Fibroblast of lung (primary cell): ENCODE measurements at regions not wholly inside any gene's neighbourhood (a gene's known extent, or its start where the extent isn't known, plus 50 kb on each side); places are given as distances from the start of the nearest gene placed in this dataset.

Experiments
- DNase-seq, 2 donors: peaks; one replicate each; pipeline versions ENCODE4 v3.0.0 to v3.0.0-alpha.2; 2010; ENCODE audit warnings: low read depth in 2 of 2
- H2AFZ ChIP-seq: 2 replicates; pipeline ENCODE4 v1.5.1; 2012; ENCODE audit warnings: low read length, control low read depth, inconsistent platforms
- H3K27ac ChIP-seq: 2 replicates; pipeline ENCODE4 v1.5.1; 2011; ENCODE audit warnings: low read length, control low read depth; ENCODE audit not compliant: insufficient read depth
- H3K27me3 ChIP-seq: 2 replicates; pipeline ENCODE4 v1.5.1; 2011; ENCODE audit warnings: mild to moderate bottlenecking, low read length; ENCODE audit not compliant: control insufficient read depth, insufficient read depth
- H3K36me3 ChIP-seq: 2 replicates; pipeline ENCODE4 v1.5.1; 2011; ENCODE audit warnings: low read length; ENCODE audit not compliant: control insufficient read depth, insufficient read depth
- H3K4me1 ChIP-seq: 2 replicates; pipeline ENCODE4 v1.5.1; 2011; ENCODE audit warnings: low read length; ENCODE audit not compliant: control insufficient read depth, insufficient read depth; ENCODE audit errors: extremely low read depth
- H3K4me2 ChIP-seq: 2 replicates; pipeline ENCODE4 v1.5.1; 2011; ENCODE audit warnings: low read length, control low read depth; ENCODE audit not compliant: insufficient read depth; ENCODE audit errors: extremely low read depth
- H3K4me3 ChIP-seq, 4 experiments: fragments of 200-600 bp in 1 of 4; sonication (generic) in 1 of 4; replicated peaks in 1 of 4; 2 replicates each; pipeline ENCODE4 v1.5.1; 2011 to 2016; ENCODE audit warnings: low read length in 4 of 4, low read depth in 3 of 4, mild to moderate bottlenecking in 3 of 4, control low read depth in 2 of 4, inconsistent platforms in 1 of 4, mixed read lengths in 1 of 4; ENCODE audit not compliant: insufficient read depth in 1 of 4; ENCODE audit errors: control extremely low read depth in 1 of 4
- H3K79me2 ChIP-seq: 2 replicates; pipeline ENCODE4 v1.5.1; 2012; ENCODE audit warnings: mild to moderate bottlenecking, low read length, inconsistent platforms; ENCODE audit not compliant: control insufficient read depth, insufficient read depth
- H3K9ac ChIP-seq: 2 replicates; pipeline ENCODE4 v1.5.1; 2011; ENCODE audit warnings: mild to moderate bottlenecking, low read length, control low read depth; ENCODE audit not compliant: insufficient read depth
- H3K9me3 ChIP-seq: 2 replicates; pipeline ENCODE4 v1.5.1; 2012; ENCODE audit warnings: low read depth, low read length; ENCODE audit not compliant: control insufficient read depth, insufficient read depth
- H4K20me1 ChIP-seq: 2 replicates; pipeline ENCODE4 v1.5.1; 2011; ENCODE audit warnings: low read length; ENCODE audit not compliant: control insufficient read depth, insufficient read depth; ENCODE audit errors: extremely low read depth
- CTCF ChIP-seq, 2 donors: IDR thresholded peaks in 1 of 2; conservative IDR thresholded peaks in 1 of 2; 1 replicate in 1 of 2; 2 replicates in 1 of 2; pipeline ENCODE4 v1.5.1; 2011 to 2012; ENCODE audit warnings: low read length in 2 of 2, control low read depth in 1 of 2, inconsistent platforms in 1 of 2, low read depth in 1 of 2, mild to moderate bottlenecking in 1 of 2
- EZH2 ChIP-seq: IDR thresholded peaks from 2 replicates; pipeline ENCODE4 v1.5.1; 2012; ENCODE audit warnings: low read length, control low read depth, mild to moderate bottlenecking; ENCODE audit errors: missing control alignments

DNA sequence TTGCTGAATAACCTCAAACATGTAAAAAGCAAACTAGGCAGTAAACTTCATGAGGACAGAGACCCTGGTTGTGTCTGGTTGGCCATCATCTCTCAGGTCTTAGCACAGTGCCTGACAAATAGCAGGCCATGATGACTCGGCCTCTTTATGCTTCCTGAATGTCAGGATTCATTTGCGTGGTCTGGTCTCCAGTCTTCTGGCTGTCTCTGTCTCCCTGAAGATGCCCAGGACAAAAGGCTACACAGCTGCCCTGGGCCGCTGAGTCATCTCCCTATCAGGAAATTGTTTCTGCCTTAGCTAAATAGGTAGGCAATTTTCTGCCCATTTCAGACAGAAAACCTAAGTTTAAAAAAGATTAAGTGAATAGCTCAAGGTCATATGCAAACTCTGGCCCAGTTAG lies 84.1 kb upstream of the FNDC3A start:
- DNase-seq: peak; percentile 37 to 62
- TF ChIP-seq EZH2 (no peak), CTCF (conservative IDR thresholded peaks at IDR 0.05 in 1 of 2, IDR thresholded peaks at IDR 0.05 in 1 of 2; ENCODE audit: low read depth in 1 of 2, low read length in 2 of 2) (no peak)

DNA sequence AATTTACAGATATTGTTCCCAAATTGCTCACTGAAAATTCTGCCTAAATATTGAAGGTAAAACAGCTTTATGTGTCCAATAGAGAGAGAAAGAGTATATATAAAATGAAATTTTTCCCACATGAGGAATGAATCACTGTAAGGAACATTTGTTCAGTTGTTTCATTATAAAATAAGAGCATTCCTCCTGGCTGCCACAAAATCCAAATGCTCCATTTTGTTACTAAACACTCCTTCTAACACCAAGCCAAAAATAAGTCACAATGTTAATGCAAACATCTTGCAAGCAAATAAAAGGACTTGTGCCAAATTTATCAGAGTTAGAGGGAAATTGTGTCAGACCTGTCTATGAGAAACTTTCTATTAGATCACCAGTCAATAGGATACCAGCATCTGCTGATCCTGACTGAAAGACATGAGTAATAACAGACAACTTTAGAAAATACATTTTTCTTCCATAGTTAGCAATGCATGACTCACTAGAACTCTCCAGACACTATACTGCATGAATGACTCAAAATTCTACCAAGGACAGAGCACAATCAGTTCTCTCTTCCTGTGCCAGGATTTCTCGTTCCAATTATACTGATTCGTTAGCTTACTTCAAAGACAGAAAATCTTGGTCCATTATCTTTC lies 83.5 kb upstream of the FNDC3A start:
- H2AFZ ChIP-seq: no peak overlapping the region
- H3K79me2 ChIP-seq: no peaks in the 10 kb centered on the region
- H3K4me1 ChIP-seq: peaks cover 4% of the 10 kb centered on the region
- no peak overlapping the region for H3K27ac ChIP-seq
- H3K9ac ChIP-seq: no peak overlapping the region
- no peak for TF ChIP-seq CTCF (conservative IDR thresholded peaks at IDR 0.05 in 1 of 2, IDR thresholded peaks at IDR 0.05 in 1 of 2; ENCODE audit: low read depth in 1 of 2, low read length in 2 of 2)
- no peaks in the 10 kb centered on the region for H3K27me3 ChIP-seq
- no peaks in the 10 kb centered on the region for H4K20me1 ChIP-seq
- peak; percentile 89 to 91 for DNase-seq
- H3K4me2 ChIP-seq: no peak overlapping the region
- H3K4me3 ChIP-seq: no peak overlapping the region
- H3K9me3 ChIP-seq: no peaks in the 10 kb centered on the region
- no peaks in the 10 kb centered on the region for H3K36me3 ChIP-seq

More for the DNA sequence above, 84.1 kb upstream of the FNDC3A start:
- no peaks in the 10 kb centered on the region for H3K79me2 ChIP-seq
- H3K9ac ChIP-seq: no peak overlapping the region
- H4K20me1 ChIP-seq: no peaks in the 10 kb centered on the region
- H2AFZ ChIP-seq: no peak overlapping the region
- no peaks in the 10 kb centered on the region for H3K9me3 ChIP-seq
- no peaks in the 10 kb centered on the region for H3K36me3 ChIP-seq
- no peak overlapping the region for H3K4me2 ChIP-seq
- H3K27ac ChIP-seq: no peak overlapping the region
- no peak overlapping the region for H3K4me3 ChIP-seq
- peaks cover 4% of the 10 kb centered on the region for H3K4me1 ChIP-seq
- no peaks in the 10 kb centered on the region for H3K27me3 ChIP-seq

- Histone ChIP-seq H3K9me3 (no peaks in the 10 kb centered on the region), H3K4me1 (peaks cover 4% of the 10 kb centered on the region), H3K27ac (no peak overlapping the region), H3K36me3 (no peaks in the 10 kb centered on the region), H4K20me1 (no peaks in the 10 kb centered on the region), H3K4me3 (no peak overlapping the region), H3K4me2 (no peak overlapping the region), H3K27me3 (no peaks in the 10 kb centered on the region), H3K79me2 (no peaks in the 10 kb centered on the region), H3K9ac (no peak overlapping the region), H2AFZ (no peak overlapping the region)
- no peak for DNase-seq
- TF ChIP-seq CTCF (conservative IDR thresholded peaks at IDR 0.05 in 1 of 2, IDR thresholded peaks at IDR 0.05 in 1 of 2; ENCODE audit: low read depth in 1 of 2, low read length in 2 of 2) (no peak), EZH2 (no peak)
Observed at GRCh38 chr13:48892688-48893075, 83.0 kb upstream of the FNDC3A start.
